IMR-90 (cell line): ENCODE measurements at regions not wholly inside any gene's neighbourhood (a gene's known extent, or its start where the extent isn't known, plus 50 kb on each side); places are given as distances from the start of the nearest gene placed in this dataset.

Source experiments
- ATAC-seq: fragments of 200-7000 bp; cut with Tn5 transposase; 2 replicates; pipeline ENCODE4 v1.9.1; 2020; ENCODE audit warnings: low read depth, mild to moderate bottlenecking, moderate library complexity
- BruUV-seq: library from RNA; stranded (reverse); fragments of 400-500 nt; replicated peaks from 2 replicates; lab custom pipeline; 2021; lab: Mats Ljungman, UMichigan
- CTCF ChIA-PET: fragments of 300-600 bp; formaldehyde crosslinking; extraction: SDS; loops from one replicate; lab custom pipeline; 2021; ENCODE audit warnings: antibody characterized with exemption; lab: Yijun Ruan, JAX
- POLR2A ChIA-PET: fragments of 300-600 bp; sonication (Branson Sonifier 250); formaldehyde crosslinking; loops from one replicate; lab custom pipeline; 2022; ENCODE audit warnings: antibody characterized with exemption; ENCODE audit not compliant: unreplicated experiment; lab: Charles Lee
- DNase-seq: peaks from one replicate; pipeline ENCODE4 v3.0.0; 2013
- H2AFZ ChIP-seq: replicated peaks from 2 replicates; pipeline ENCODE3; 2013; ENCODE audit warnings: low read length, mild to moderate bottlenecking; ENCODE audit not compliant: poor library complexity
- H2AK5ac ChIP-seq: 2 replicates; pipeline ENCODE4 v1.6.1; 2013; ENCODE audit warnings: low read depth, low read length, inconsistent platforms
- H2AK9ac ChIP-seq: replicated peaks from 2 replicates; pipeline ENCODE3; 2013; ENCODE audit warnings: mild to moderate bottlenecking, low read depth, low read length, moderate library complexity; ENCODE audit not compliant: poor library complexity
- H2BK120ac ChIP-seq: 2 replicates; pipeline ENCODE4 v1.6.1; 2013; ENCODE audit warnings: low read depth, low read length, inconsistent platforms
- H2BK15ac ChIP-seq: 3 replicates; pipeline ENCODE4 v1.6.1; 2013; ENCODE audit warnings: low read depth, low read length, inconsistent platforms
- H2BK20ac ChIP-seq: 2 replicates; pipeline ENCODE4 v1.6.1; 2013; ENCODE audit warnings: low read depth, mild to moderate bottlenecking, inconsistent platforms, low read length, moderate library complexity
- H2BK5ac ChIP-seq: 2 replicates; pipeline ENCODE4 v1.6.1; 2013; ENCODE audit warnings: mild to moderate bottlenecking, low read depth, low read length, inconsistent platforms; ENCODE audit not compliant: poor library complexity, severe bottlenecking
- H3K14ac ChIP-seq: replicated peaks from 2 replicates; pipeline ENCODE4 v1.6.1; 2013; ENCODE audit warnings: low read depth, low read length, inconsistent platforms
- H3K18ac ChIP-seq: 2 replicates; pipeline ENCODE4 v1.6.1; 2013; ENCODE audit warnings: low read depth, low read length, control low read depth
- H3K23ac ChIP-seq: 2 replicates; pipeline ENCODE4 v1.6.1; 2013; ENCODE audit warnings: low read depth, low read length, inconsistent platforms
- H3K27ac ChIP-seq: 2 replicates; pipeline ENCODE4 v1.5.1; 2013; ENCODE audit warnings: mild to moderate bottlenecking, control low read depth, low read length; ENCODE audit not compliant: insufficient read depth
- H3K27me3 ChIP-seq: 2 replicates; pipeline ENCODE4 v1.6.1; 2013; ENCODE audit warnings: low read length; ENCODE audit not compliant: control insufficient read depth, insufficient read depth
- H3K36me3 ChIP-seq: 2 replicates; pipeline ENCODE4 v1.6.1; 2013; ENCODE audit warnings: low read length, mixed read lengths; ENCODE audit not compliant: control insufficient read depth, insufficient read depth
- H3K4ac ChIP-seq: 2 replicates; pipeline ENCODE4 v1.6.1; 2013; ENCODE audit warnings: low read depth, low read length, inconsistent platforms
- H3K4me1 ChIP-seq: 2 replicates; pipeline ENCODE4 v1.6.1; 2013; ENCODE audit warnings: low read length, mixed read lengths; ENCODE audit not compliant: control insufficient read depth, insufficient read depth
- H3K4me2 ChIP-seq: 2 replicates; pipeline ENCODE4 v1.6.1; 2013; ENCODE audit warnings: low read depth, mild to moderate bottlenecking, control low read depth, low read length, moderate library complexity
- H3K4me3 ChIP-seq: 2 replicates; pipeline ENCODE4 v1.5.1; 2013; ENCODE audit warnings: low read depth, mild to moderate bottlenecking, control low read depth, low read length, moderate library complexity; ENCODE audit not compliant: insufficient read depth
- H3K56ac ChIP-seq: 2 replicates; pipeline ENCODE4 v1.6.1; 2013; ENCODE audit warnings: low read length, inconsistent platforms; ENCODE audit not compliant: insufficient read depth; ENCODE audit errors: extremely low read depth
- H3K79me1 ChIP-seq, 2 experiments: 2 replicates each; pipeline ENCODE4 v1.6.1; 2013; ENCODE audit warnings: low read length in 2 of 2, inconsistent platforms in 1 of 2, low read depth in 1 of 2
- H3K9ac ChIP-seq: 2 replicates; pipeline ENCODE4 v1.6.1; 2013; ENCODE audit warnings: low read depth, low read length, control low read depth
- H3K9me1 ChIP-seq: 2 replicates; pipeline ENCODE4 v1.6.1; 2013; ENCODE audit warnings: low read length, inconsistent platforms; ENCODE audit not compliant: insufficient read depth
- H3K9me3 ChIP-seq: 2 replicates; pipeline ENCODE4 v1.6.1; 2013; ENCODE audit warnings: low read length; ENCODE audit not compliant: control insufficient read depth, insufficient read depth
- H4K20me1 ChIP-seq: 2 replicates; pipeline ENCODE4 v1.6.1; 2013; ENCODE audit warnings: low read length, inconsistent platforms; ENCODE audit not compliant: insufficient read depth
- H4K5ac ChIP-seq: 2 replicates; pipeline ENCODE4 v1.6.1; 2013; ENCODE audit warnings: mild to moderate bottlenecking, low read depth, low read length, control low read depth
- H4K8ac ChIP-seq, 2 experiments: 2 replicates each; pipeline ENCODE4 v1.6.1; 2013; ENCODE audit warnings: low read depth in 2 of 2, low read length in 2 of 2, control low read depth in 1 of 2, inconsistent platforms in 1 of 2
- H4K91ac ChIP-seq: 2 replicates; pipeline ENCODE4 v1.6.1; 2013; ENCODE audit warnings: low read depth, low read length, inconsistent platforms; ENCODE audit not compliant: insufficient read depth
- BHLHE40 ChIP-seq: fragments of 150-350 bp; IDR thresholded peaks from 2 replicates; pipeline ENCODE4 v1.6.1; 2016; ENCODE audit warnings: mild to moderate bottlenecking, low read depth, low read length
- CEBPB ChIP-seq: IDR thresholded peaks from 2 replicates; pipeline ENCODE4 v1.6.1; 2012; ENCODE audit warnings: low read depth, low read length, improper control_type of control experiment
- FOS ChIP-seq: fragments of 150-350 bp; IDR thresholded peaks from 2 replicates; pipeline ENCODE4 v1.6.1; 2016; ENCODE audit warnings: low read depth, low read length
- NFE2L2 ChIP-seq: fragments of 150-350 bp; IDR thresholded peaks from 2 replicates; pipeline ENCODE4 v1.6.1; 2016; ENCODE audit warnings: low read depth, mild to moderate bottlenecking, low read length
- SMC3 ChIP-seq: fragments of 150-350 bp; IDR thresholded peaks from 2 replicates; pipeline ENCODE4 v1.6.1; 2016; ENCODE audit warnings: low read depth, mild to moderate bottlenecking, antibody characterized with exemption, low read length, moderate library complexity
- WGBS, 2 experiments: methylation state at CpG; one replicate each; pipeline versions ENCODE4 v1.1.5 to v1.1.7; 2013; ENCODE audit warnings: missing lambda C conversion rate in 2 of 2; ENCODE audit not compliant: insufficient read length in 1 of 2; ENCODE audit errors: extremely low coverage in 2 of 2; 5-methylcytosine and 5-hydroxymethylcytosine counted together
- dilution Hi-C: fragments of 300-500 bp; cut with HindIII; formaldehyde crosslinking; loops from one replicate; pipeline ENCODE4 v1.14.3; 2018; ENCODE audit warnings: low sequenced_read_pairs; ENCODE audit not compliant: unreplicated experiment
- in situ Hi-C: fragments of 300-500 bp; cut with MboI; formaldehyde crosslinking; loops from 3 replicates; pipeline ENCODE4 v1.14.3; 2019; ENCODE audit warnings: low sequenced_read_pairs, inconsistent platforms, mixed read lengths
- intact Hi-C: fragments of 100-400 bp; cut with micrococcal nuclease; formaldehyde crosslinking; loops from 2 replicates; pipeline ENCODE4 v1.10.0; 2022
- TF ChIP-seq, protein P1 (sequence below): fragments of 150-350 bp; IDR thresholded peaks from 2 replicates; pipeline ENCODE4 v1.6.1; 2016; ENCODE audit warnings: low read depth, mild to moderate bottlenecking, low read length, moderate library complexity, borderline replicate concordance
- TF ChIP-seq, protein P2 (sequence below): fragments of 150-350 bp; IDR thresholded peaks from 2 replicates; pipeline ENCODE4 v1.6.1; 2017; ENCODE audit warnings: mild to moderate bottlenecking, antibody characterized with exemption, low read length, low read depth

DNA sequence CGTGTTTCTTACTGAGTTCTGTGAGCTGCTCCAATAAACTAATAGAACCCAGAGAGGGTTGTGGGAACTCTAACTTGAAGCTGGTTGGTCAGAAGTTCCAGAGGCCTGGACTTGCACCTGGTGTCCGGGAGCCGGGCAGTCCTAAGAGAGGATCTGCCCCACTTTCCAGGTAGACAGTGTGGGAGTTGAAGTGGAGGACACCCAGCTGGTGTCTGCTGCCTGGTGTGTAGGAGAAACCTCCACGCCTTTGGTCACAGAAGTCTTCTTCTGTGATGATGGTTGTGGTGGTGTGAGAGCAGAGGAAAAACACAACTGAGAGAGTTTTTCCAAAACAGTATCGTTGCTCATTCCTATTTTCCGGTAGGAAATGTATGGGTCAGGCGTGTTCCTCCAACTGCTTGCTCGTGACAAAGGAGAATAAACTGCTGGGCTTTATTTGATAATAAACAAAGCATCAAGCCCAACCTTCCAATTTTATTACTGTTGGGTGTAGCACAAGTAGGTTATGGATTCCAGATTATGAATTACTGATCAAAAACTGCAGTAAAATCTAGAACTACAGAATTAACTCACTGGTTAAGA is 137.0 kb downstream of the KLF13 start:
- ATAC-seq, result no peak
- ChIA-PET CTCF (interaction anchor here (1.5 to 1.7 kb wide), 2 partner anchors 25 to 28 kb away, joined by 3 to 6 read pairs; no protein-coding TSS in a partner anchor), POLR2A (no interaction called here)

More for the DNA sequence above, 137.0 kb downstream of the KLF13 start:
- no peak overlapping the region for H3K4me3 ChIP-seq
- H2BK20ac ChIP-seq, result no peak overlapping the region
- H3K4me1 ChIP-seq, result peaks cover 2% of the 10 kb centered on the region
- H4K91ac ChIP-seq, result no peak overlapping the region
- no peak overlapping the region for H3K4me2 ChIP-seq
- peaks cover 16% of the 10 kb centered on the region for H3K27me3 ChIP-seq
- H3K36me3 ChIP-seq, result no peaks in the 10 kb centered on the region
- H2AK5ac ChIP-seq, result no peak overlapping the region
- no peaks in the 10 kb centered on the region for H3K9me3 ChIP-seq
- H3K56ac ChIP-seq, result no peak overlapping the region
- no peak overlapping the region for H3K14ac ChIP-seq
- H3K9me1 ChIP-seq, result peaks cover 4% of the 10 kb centered on the region; the same call in 1 of the 2 replicates
- no peak overlapping the region for H3K23ac ChIP-seq
- 90% methylated on average over 5 of the region's 8 CpGs; no CpG with 5 or more reads in 1 of the 2 experiments for WGBS, 2 experiments
- in situ Hi-C loops (no loop called here), dilution Hi-C loops (no loop called here), intact Hi-C loops (no loop called here)
- no peak overlapping the region for H2BK15ac ChIP-seq
- no peak overlapping the region for H2AFZ ChIP-seq
- H4K8ac ChIP-seq, result no peak overlapping the region
- no peak overlapping the region for H2BK120ac ChIP-seq
- no peak overlapping the region for H3K18ac ChIP-seq
- H3K4ac ChIP-seq, result no peak overlapping the region
- no peaks in the 10 kb centered on the region for H3K79me1 ChIP-seq
- DNase-seq, result no peak
- TF ChIP-seq BHLHE40 (no peak), FOS (no peak), NFE2L2 (no peak), CEBPB (no peak), SMC3 (no peak)
- TF ChIP-seq, protein P1, sequence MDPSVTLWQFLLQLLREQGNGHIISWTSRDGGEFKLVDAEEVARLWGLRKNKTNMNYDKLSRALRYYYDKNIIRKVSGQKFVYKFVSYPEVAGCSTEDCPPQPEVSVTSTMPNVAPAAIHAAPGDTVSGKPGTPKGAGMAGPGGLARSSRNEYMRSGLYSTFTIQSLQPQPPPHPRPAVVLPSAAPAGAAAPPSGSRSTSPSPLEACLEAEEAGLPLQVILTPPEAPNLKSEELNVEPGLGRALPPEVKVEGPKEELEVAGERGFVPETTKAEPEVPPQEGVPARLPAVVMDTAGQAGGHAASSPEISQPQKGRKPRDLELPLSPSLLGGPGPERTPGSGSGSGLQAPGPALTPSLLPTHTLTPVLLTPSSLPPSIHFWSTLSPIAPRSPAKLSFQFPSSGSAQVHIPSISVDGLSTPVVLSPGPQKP, result no peak
- TF ChIP-seq, protein P2, sequence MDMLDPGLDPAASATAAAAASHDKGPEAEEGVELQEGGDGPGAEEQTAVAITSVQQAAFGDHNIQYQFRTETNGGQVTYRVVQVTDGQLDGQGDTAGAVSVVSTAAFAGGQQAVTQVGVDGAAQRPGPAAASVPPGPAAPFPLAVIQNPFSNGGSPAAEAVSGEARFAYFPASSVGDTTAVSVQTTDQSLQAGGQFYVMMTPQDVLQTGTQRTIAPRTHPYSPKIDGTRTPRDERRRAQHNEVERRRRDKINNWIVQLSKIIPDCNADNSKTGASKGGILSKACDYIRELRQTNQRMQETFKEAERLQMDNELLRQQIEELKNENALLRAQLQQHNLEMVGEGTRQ, result no peak
- no peak overlapping the region for H2AK9ac ChIP-seq
- H3K9ac ChIP-seq, result no peak overlapping the region
- no TSS peak for BruUV-seq
- no peak overlapping the region for H2BK5ac ChIP-seq
- H4K20me1 ChIP-seq, result no peaks in the 10 kb centered on the region
- H4K5ac ChIP-seq, result no peak overlapping the region
- H3K27ac ChIP-seq, result no peak overlapping the region
